Activated CD8-positive, alpha-beta memory T cell treated with anti-CD3 and anti-CD28 coated beads for 36 hours (primary cell): ENCODE measurements at regions not wholly inside any gene's neighbourhood (a gene's known extent, or its start where the extent isn't known, plus 50 kb on each side); places are given as distances from the start of the nearest gene placed in this dataset.
"Not testable (repeated sequence)": the region's sequence is repeated elsewhere in the genome, so short reads cannot be mapped to it uniquely, and the experiment has no call there.

ENCODE experiments used
- CTCF ChIA-PET: fragments of 350-600 bp; sonication (Branson Sonifier 250); formaldehyde crosslinking; loops from one replicate; lab custom pipeline; 2021; ENCODE audit warnings: antibody characterized with exemption; lab: Charles Lee
- POLR2A ChIA-PET: fragments of 350-600 bp; sonication (Branson Sonifier 250); formaldehyde crosslinking; loops from one replicate; lab custom pipeline; 2021; ENCODE audit warnings: antibody characterized with exemption; lab: Charles Lee

DNA sequence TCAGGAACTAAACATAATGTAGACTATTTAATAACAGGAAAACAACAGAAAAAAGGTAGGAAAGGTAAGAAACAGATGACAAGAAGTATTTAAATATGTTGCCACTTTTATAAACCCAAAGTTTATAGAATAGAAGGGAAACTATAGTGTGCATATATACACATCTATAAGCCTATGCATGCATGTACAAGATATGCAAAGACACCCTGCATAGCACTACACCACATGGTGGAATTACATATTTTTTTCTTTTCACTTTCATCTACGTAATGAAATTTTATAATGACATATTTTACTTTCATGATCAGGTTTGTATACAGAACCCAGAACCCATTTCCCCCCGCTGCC lies 136.8 kb downstream of the MEX3B start:
- POLR2A ChIA-PET: no interaction called here
- CTCF ChIA-PET: no interaction called here

GRCh38 chr15:81908111-81908510 lies 137.7 kb downstream of the MEX3B start:
- POLR2A ChIA-PET: no interaction called here
- CTCF ChIA-PET: no interaction called here

GRCh38 chr15:81907521-81907920 lies 138.3 kb downstream of the MEX3B start:
- ChIA-PET POLR2A (no interaction called here), CTCF (no interaction called here)

- POLR2A ChIA-PET: no interaction called here
Measured at GRCh38 chr15:81905889-81906288, 139.9 kb downstream of the MEX3B start.

GRCh38 chr15:81901319-81901718 lies 144.5 kb downstream of the MEX3B start:
- CTCF ChIA-PET: no interaction called here
- POLR2A ChIA-PET: no interaction called here

More at GRCh38 chr15:81905889-81906288, 139.9 kb downstream of the MEX3B start:
- CTCF ChIA-PET: no interaction called here

- POLR2A ChIA-PET: no interaction called here
- CTCF ChIA-PET: interaction anchor here (0.6 kb wide), 1 partner anchor 108 kb away, joined by 3 read pairs; no protein-coding TSS in a partner anchor
Measured at GRCh38 chr15:81899730-81900129, 146.1 kb downstream of the MEX3B start.

- POLR2A ChIA-PET: no interaction called here
- CTCF ChIA-PET: interaction anchor here (0.6 to 0.7 kb wide), 2 partner anchors 108 to 293 kb away, joined by 3 read pairs; no protein-coding TSS in a partner anchor
Measured at GRCh38 chr15:81899024-81899423, 146.8 kb downstream of the MEX3B start.

DNA sequence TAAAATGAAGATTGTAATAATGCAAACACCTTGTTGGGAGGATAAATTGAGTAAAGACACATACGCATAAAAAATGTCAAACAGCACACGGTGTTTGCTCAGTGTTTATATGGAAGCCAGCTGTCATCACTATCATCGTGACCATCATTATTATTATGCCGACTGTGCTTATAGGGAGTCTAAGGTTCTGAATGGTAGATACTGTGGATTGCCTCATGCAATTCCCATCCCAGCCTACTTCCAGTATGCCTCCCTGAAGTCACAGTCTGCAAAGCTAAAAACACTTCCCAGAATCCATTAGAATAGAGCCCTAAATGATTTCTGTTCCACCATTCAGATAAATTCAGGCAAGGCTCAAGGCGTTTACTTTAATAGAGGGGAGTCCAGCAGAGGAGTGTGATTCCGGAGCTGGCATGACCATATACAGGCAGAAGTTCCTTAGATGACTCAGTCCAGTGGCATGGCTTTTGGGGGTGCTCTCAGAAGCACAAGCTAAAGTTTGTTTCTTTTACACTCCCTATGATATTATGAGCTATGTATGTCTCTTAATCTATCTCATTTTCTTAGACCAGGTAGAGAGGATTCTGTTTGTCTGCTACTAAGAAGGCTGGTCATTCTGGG lies 148.7 kb downstream of the MEX3B start:
- POLR2A ChIA-PET: no interaction called here

DNA sequence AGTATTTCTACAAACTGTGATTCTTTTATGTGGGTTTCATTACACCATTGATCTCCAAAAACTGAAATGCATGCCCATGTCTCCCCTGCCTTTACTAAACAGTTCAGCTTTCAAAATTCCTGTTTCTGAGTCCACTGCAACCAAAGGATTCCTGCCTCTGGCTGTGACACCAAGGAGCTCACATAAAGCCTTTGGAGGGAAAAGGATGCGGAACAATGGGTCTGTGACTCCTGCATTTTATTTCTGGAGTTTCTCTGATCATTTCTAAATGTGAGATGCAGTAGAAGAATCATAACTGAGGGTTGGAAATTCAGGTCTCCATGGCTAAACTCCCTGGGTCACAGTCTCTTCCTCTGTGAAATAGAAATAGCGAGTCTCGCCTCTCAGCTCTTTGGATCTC lies 149.5 kb downstream of the MEX3B start:
- ChIA-PET CTCF (no interaction called here), POLR2A (no interaction called here)

More for the DNA sequence above, 148.7 kb downstream of the MEX3B start:
- CTCF ChIA-PET: no interaction called here

GRCh38 chr15:81895723-81896122 lies 150.1 kb downstream of the MEX3B start:
- CTCF ChIA-PET: no interaction called here
- POLR2A ChIA-PET: no interaction called here

DNA sequence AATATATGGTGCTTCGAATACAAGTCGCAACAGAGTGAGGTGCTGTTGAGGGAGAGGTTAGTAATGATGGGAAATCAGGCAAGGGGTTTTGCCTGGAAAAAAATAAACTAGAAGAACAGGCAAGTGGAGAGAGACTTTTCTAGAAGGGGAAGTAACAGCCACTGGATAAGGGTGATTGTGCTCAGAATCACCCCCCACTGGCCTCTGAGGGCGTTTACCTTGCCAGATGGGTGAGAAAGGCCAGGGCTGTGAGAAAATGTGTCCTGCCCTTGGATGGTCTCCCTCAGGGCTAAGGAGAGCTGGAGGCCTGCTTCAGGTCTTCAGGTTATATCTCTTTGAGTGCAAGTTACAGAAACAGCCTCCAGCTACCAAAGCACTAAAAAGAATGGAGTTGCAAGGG lies 151.8 kb downstream of the MEX3B start:
- ChIA-PET POLR2A (no interaction called here), CTCF (no interaction called here)

- CTCF ChIA-PET: no interaction called here
- POLR2A ChIA-PET: no interaction called here
Measured at GRCh38 chr15:81893182-81893835, 152.5 kb downstream of the MEX3B start.

GRCh38 chr15:81890496-81890895 lies 155.3 kb downstream of the MEX3B start:
- POLR2A ChIA-PET: no interaction called here
- CTCF ChIA-PET: no interaction called here

- ChIA-PET POLR2A (no interaction called here), CTCF (no interaction called here)
Measured at GRCh38 chr15:81889485-81889881, 156.3 kb downstream of the MEX3B start.

DNA sequence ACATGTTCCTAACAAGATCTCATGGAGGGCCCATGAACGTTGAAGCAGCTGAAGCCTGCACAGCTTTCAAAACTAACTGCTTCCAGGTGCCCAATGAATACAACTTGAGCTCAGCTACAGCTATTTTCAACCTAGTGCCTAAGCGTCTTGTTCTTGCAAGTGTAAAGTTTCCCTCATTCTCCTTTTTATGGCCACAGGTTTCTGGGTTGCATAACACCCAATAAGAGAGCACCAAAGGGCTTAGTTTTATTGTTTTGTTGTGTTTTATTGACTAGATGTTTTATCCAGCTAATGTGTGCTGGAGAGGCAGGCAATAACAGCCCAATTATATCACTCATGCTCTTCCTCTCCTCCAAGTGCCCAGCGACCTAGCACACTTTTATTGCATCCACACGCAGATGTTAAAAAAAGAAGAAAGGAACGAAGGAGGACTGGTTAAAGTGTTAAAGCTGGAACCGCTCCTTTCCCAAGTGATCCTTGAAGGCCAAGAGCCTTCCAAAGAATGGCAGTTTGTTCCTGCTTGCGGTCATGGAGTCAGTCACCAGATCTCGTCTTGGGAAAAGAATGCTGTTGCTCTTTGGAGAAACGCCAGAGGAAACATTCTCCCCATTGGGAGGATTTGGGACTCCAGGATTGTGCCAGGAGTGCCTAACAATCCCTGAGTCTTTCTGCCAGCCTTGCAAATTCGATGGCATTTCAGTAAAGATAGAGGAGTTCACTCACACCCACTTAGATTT lies 156.9 kb downstream of the MEX3B start:
- CTCF ChIA-PET: no interaction called here
- POLR2A ChIA-PET: no interaction called here

GRCh38 chr15:81887912-81888311 lies 157.9 kb downstream of the MEX3B start:
- POLR2A ChIA-PET: no interaction called here
- CTCF ChIA-PET: no interaction called here

GRCh38 chr15:81887188-81887587 lies 158.6 kb downstream of the MEX3B start:
- POLR2A ChIA-PET, CTCF ChIA-PET: not testable (repeated sequence)

GRCh38 chr15:81886591-81886990 lies 159.2 kb downstream of the MEX3B start:
- POLR2A ChIA-PET: no interaction called here
- CTCF ChIA-PET: no interaction called here

GRCh38 chr15:81886080-81886479 lies 159.7 kb downstream of the MEX3B start:
- CTCF ChIA-PET: no interaction called here
- POLR2A ChIA-PET: no interaction called here

- ChIA-PET POLR2A (no interaction called here), CTCF (no interaction called here)
Measured at GRCh38 chr15:81885135-81885534, 160.7 kb downstream of the MEX3B start.

DNA sequence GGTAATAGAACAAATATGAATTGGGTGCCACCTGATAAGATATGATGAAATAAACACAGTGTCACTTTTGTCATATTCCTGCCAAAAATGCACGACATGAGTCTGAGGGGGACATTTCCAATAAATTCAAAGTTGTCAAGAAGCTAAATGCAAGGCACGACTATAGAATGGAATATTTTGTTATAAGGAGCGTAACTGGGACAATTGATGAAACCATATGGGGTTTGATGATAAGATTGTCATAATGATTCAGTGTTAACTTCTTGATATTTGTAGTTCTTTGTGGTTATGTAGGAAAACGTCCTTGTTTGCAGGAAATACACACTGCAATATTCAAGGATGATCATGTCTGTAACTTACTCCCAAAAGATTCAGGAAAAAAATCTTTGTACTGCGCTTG lies 163.3 kb downstream of the MEX3B start:
- CTCF ChIA-PET: no interaction called here
- POLR2A ChIA-PET: no interaction called here
